ENCODE measurements at regions not wholly inside any gene's neighbourhood (a gene's known extent, or its start where the extent isn't known, plus 50 kb on each side); places are given as distances from the start of the nearest gene placed in this dataset.
A peak's percentile ranks its signal among the peaks of the same experiment; 100 is the strongest.
"Not testable (repeated sequence)": the region's sequence is repeated elsewhere in the genome, so short reads cannot be mapped to it uniquely, and the experiment has no call there.

GRCh38 chr3:150329408-150329807 is 78.7 kb upstream of the TSC22D2 start:
- DNase-seq (ENCODE audit: low read depth in 2 of 3, low spot score in 2 of 3) = no peak

- DNase-seq (ENCODE audit: low read depth in 2 of 3, low spot score in 2 of 3) = no peak
These were observed 79.5 kb upstream of the TSC22D2 start for GRCh38 chr3:150328654-150329040.

DNA sequence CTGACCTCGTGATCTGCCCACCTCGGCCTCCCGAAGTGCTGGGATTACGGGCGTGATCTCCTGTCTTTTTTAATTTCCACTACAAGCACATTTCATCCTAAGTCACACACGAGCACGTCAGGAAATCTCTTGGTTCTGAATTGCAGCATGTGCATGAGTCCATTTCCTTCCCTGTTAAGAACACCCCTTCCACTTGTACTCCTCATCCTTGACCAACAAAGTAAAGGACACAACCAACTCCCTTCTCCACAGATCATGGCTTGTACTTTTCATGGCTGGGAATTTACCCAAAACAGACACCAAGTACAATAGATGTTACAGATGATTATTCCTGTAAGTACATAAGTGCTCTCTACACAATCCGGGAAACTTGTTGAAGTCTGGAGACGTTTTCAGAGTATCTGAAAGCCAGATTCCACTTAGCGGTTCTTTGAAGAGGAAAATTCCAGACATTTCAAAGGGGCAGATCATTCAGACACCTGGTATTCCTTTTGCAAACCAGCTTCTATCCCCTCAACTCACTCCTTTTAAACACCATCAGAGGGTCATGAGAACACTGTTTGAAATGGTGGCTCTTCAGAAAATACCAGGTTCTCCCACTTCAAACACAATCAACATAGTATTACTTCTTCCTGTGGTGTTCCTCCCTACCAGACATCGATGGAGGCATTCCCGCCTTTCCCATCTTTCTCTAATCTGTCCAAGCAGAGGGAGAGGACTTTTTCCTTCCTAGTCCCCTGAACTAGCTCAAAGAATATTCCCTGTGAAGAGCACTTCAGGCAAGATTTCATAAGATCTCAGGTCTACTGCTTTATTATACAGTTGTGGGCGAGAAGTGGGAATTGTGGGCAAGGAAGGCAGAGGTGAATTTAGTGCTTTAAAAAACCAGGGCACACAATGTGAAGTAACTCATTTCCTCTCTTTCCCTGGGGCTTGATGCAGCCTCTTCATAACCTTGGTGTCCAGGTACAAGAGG is 80.1 kb upstream of the TSC22D2 start:
- no peak for DNase-seq (ENCODE audit: low read depth in 2 of 3, low spot score in 2 of 3)

DNA sequence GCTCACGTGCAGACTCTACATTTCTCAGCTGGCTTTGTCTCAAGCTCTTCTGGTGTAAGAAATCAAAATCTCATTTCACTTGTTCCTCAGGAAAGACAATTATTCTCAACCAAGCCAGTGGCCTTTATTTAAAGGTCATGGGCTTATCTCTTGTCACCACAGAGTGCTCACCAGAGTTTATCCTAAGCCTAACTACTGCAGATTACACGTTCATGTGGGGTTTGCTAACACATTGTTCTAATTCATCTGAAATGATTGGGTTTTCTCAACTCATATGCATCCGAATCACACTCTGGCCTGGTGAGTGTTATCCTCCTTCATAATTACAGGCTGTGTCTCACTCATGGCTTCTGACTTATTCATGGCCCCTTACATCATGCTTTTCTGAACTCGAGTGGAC is 83.3 kb upstream of the TSC22D2 start:
- no peak for DNase-seq (ENCODE audit: low read depth in 2 of 3, low spot score in 2 of 3)

GRCh38 chr3:150324245-150324644 is 83.9 kb upstream of the TSC22D2 start:
- no peak for DNase-seq (ENCODE audit: low read depth in 2 of 3, low spot score in 2 of 3)

DNA sequence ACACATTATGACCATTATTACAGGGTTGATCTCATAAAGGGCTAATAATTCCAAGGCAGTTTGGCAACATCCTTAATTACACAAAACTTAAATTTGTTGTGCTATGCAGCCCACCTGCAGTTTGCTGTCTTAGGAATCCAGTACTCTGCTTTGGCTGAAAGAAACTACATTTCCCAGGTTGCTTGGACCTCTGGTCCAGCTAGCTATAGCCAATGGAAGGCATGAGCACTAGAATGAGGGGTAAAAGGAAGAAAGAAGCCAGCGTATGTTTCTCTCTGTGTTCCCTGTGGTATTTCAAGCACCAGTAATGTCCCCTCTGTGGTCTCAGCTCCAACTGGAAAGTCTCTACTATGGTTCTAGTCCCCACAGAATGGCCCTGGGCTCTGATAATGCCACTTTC is 84.3 kb upstream of the TSC22D2 start:
- no peak for DNase-seq (ENCODE audit: low read depth in 2 of 3, low spot score in 2 of 3)

- DNase-seq (ENCODE audit: low read depth in 2 of 3, low spot score in 2 of 3) = not testable (repeated sequence)
These were observed 85.0 kb upstream of the TSC22D2 start for GRCh38 chr3:150323091-150323490.

DNA sequence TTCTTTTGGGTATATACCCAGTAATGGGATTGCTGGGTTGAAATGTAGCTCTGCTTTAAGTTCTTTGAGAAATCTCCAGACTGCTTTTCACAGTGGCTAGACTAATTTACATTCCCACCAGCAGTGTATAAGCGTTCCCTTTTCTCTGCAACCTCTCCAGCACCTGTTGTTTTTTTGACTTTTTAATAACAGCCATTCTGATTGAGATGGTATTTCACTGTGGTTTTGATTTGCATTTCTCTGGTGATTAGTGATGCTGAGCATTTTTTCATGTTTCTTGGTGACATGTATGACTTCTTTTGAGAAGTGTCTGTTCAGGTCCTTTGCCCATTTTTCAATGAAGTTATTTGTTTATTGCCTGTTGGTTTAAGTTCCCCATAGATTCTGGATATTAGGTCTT is 87.1 kb upstream of the TSC22D2 start:
- not testable (repeated sequence) for DNase-seq (ENCODE audit: low read depth in 2 of 3, low spot score in 2 of 3)

- DNase-seq (ENCODE audit: low read depth in 2 of 3, low spot score in 2 of 3) = no peak
These were observed 88.2 kb upstream of the TSC22D2 start for GRCh38 chr3:150319900-150320299.

- DNase-seq (ENCODE audit: low read depth in 2 of 3, low spot score in 2 of 3) = no peak
These were observed 90.6 kb upstream of the TSC22D2 start for GRCh38 chr3:150317469-150317868.

DNA sequence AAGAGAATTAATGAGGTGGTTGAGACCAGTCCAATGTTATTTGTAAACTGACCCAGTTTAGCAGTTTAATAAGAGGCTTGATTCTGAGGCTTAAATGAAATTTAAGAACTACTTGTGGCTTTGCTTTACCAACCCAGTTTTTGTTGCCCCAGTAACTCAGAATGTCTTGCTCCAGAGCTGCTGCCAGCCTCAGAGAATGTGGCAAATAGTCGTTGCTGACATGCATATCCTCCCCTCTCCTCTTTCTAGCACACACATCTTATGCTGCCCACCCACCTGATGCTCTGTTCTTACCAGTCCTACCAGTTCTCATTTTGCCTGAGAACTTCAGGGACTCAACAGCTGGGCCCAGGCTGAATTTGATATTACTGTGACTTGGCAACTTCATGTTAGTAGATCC is 92.4 kb upstream of the TSC22D2 start:
- DNase-seq (ENCODE audit: low read depth in 2 of 3, low spot score in 2 of 3) = no peak

- DNase-seq (ENCODE audit: low read depth in 2 of 3, low spot score in 2 of 3) = peak in 2 of 3 donors; percentile 26 to 44
These were observed 93.7 kb upstream of the TSC22D2 start for GRCh38 chr3:150314248-150315004.

DNA sequence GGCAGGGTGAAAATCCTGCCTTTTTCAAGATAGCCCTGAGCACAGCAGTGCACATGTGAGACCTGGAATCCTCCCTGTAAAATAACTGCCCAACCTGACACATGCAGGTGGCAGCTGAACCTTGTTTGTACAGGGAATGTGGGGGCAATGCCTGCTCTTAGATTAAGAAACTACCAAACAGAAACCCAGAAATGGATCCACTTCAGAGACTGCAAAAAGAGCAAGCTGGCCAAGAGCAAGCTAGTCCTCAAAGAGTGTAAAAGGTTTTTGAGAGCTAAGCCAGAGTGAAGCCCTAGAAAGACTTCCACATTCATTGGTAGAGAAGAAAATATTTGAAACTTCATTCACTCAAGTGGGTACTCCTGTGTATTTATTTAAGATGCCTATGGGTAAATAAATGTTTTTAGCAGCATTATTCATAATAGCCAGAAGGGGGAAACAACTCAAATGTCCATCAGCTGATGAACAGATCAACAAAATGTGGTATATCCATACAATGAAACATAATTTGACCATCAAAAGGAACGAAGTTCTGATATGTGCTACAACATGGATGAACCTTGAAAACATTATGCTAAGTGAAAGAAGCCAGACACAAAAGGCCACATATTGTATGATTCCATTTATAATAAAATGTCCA is 96.0 kb upstream of the TSC22D2 start:
- DNase-seq (ENCODE audit: low read depth in 2 of 3, low spot score in 2 of 3) = no peak

DNA sequence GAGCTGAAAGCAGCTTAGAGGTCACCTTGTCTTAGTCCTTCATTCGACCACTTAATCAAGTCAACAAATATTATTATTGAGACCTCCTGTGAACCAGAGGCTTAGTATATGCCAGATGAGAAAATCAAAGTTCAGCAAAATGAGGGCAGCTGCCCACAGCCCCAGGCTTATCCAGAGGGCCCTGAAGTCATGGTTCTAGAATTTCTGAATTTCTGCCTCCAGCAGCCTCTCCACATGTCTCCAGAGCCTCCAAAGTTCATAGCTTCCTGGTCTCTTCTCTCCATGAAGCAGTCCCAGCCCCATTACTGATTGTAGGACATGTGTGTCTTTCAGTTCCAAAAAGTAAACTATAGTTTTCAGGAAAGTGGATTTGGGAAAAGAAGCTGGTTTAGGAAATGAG is 96.9 kb upstream of the TSC22D2 start:
- DNase-seq (ENCODE audit: low read depth in 2 of 3, low spot score in 2 of 3) = no peak

GRCh38 chr3:150309557-150309956 is 98.5 kb upstream of the TSC22D2 start:
- DNase-seq (ENCODE audit: low read depth in 2 of 3, low spot score in 2 of 3) = no peak

DNA sequence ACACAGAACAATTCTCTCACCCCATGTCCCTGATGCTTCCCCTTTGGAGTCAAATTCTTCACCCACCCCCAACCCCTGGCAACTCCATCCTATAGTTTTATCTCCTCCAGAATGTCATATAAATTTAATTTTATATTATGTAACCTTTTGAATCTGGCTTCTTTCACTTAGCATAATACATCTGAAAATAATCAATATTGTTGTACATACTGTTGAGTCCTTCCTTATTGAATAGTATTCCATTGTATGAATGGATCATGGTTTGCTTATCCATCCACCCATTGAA is 98.9 kb upstream of the TSC22D2 start:
- no peak for DNase-seq (ENCODE audit: low read depth in 2 of 3, low spot score in 2 of 3)

DNA sequence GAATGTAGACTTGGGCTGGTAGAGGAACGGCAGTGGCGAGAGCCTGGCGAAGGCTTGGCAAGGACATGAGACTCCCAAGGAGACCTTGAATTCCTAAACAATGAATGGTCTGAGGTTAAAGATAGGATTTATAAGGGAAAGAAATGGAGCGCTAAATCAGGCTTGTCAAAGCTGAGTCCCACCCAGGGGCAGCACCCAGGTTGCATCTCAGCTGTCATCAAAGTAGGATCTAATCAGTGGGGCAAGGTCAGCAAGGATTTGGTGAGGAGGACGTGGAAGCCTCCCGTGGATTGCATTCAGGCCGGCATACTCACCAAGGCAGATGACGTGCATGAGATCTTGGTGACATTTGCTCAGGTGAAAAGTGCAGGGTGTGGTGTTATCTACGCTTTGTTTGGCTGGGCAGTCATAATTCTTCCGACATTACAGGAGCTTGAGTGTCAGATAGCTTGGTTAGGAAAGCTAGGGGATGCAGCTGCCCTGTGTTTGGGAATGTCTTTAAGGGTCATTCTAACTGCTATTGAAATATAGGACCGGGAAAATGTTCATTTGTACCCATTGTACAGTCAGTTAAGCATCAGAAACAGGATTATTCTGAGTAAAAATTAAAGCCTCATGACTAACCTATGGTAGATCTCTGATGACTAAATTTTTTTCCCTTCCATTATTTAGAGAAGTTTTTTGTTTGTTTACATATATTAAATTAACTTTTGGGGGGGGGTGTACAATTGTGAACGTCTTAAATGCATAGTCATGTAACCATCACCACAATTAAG is 99.4 kb upstream of the TSC22D2 start:
- no peak for DNase-seq (ENCODE audit: low read depth in 2 of 3, low spot score in 2 of 3)

DNA sequence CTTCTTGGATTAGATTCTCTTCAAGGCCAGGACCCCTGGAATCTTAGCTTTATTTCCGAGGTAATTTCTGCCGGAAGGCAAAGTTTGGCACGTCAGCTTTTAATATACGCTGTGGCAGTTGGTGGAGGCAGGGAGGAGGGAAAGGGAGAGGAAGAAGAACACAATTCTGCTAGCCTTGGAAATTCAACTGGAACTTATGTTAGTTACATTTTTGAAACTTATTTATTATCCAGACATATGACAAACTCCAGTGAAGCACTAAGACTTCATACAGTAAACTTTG is 100.1 kb upstream of the TSC22D2 start:
- DNase-seq (ENCODE audit: low read depth in 2 of 3, low spot score in 2 of 3) = no peak

DNA sequence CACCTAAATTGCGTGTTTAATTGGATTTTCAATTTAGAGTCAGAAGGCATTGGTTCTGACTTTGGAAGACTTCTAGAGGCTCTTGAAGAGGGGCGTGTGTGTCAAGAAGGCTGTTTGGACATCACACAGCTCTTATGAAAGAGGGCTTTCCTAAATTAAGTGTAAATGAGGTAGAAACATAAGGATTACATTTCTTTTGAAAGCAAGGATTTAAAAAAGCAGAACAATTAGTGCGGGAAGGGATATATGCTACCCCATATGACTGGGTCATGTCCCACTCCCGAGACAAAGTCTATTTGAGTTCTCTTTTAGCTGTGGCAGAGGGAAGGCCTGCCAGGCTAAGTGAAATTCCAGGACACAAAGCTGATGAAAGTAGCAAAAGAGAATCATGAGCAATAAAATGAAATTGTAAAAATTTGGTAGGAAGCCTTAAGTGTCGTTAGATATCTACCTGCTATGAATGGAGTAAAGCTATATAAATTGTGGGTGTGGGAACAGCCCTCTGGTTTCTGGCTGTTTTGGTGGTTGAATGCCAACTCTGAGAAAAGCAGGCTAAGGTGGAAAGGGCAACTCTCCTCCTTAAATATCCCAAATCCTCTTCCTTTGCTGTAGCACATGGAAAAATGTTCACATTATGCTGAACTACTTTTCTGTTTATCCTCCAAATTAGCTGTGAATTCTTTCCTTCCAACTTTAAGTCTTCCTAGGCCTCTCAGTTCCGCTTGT is 100.6 kb upstream of the TSC22D2 start:
- DNase-seq (ENCODE audit: low read depth in 2 of 3, low spot score in 2 of 3) = no peak

DNA sequence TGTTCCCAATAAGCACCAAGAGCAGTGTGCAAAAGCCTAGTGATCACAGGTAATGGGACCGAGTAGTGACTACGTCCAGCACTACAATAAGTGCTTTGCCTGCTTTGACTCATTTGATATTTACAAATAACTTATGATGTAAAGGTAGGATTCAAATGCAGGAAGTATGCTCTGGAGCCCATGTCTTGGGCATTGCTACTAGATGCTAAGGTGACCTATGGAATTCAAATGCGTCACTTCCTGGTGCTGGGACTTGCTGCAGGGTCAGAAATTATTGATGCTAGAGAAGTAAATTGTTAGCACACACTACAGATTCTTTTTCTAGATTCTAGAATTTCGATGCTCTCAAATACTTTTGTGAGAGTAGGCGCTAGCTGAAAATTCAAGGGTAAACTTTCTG is 101.2 kb upstream of the TSC22D2 start:
- DNase-seq (ENCODE audit: low read depth in 2 of 3, low spot score in 2 of 3) = no peak

Measured in hematopoietic multipotent progenitor cell (in vitro differentiated cells).